Activated naive CD8-positive, alpha-beta T cell (primary cell): ENCODE measurements at regions not wholly inside any gene's neighbourhood (a gene's known extent, or its start where the extent isn't known, plus 50 kb on each side); places are given as distances from the start of the nearest gene placed in this dataset.
"Not testable (repeated sequence)": the region's sequence is repeated elsewhere in the genome, so short reads cannot be mapped to it uniquely, and the experiment has no call there.

Experiments used
- H3K27ac Mint-ChIP-seq: one replicate; pipeline ENCODE4 v1.8.0; 2021; ENCODE audit warnings: mixed read lengths
- H3K27me3 Mint-ChIP-seq: one replicate; pipeline ENCODE4 v1.8.0; 2021; ENCODE audit warnings: mixed read lengths
- H3K36me3 Mint-ChIP-seq: one replicate; pipeline ENCODE4 v1.8.0; 2021; ENCODE audit warnings: mixed read lengths
- H3K4me1 Mint-ChIP-seq: one replicate; pipeline ENCODE4 v1.8.0; 2021; ENCODE audit warnings: low read depth, mixed read lengths
- H3K4me3 Mint-ChIP-seq: one replicate; pipeline ENCODE4 v1.8.0; 2021; ENCODE audit warnings: mild to moderate bottlenecking, mixed read lengths
- H3K9me3 Mint-ChIP-seq: one replicate; pipeline ENCODE4 v1.8.0; 2021; ENCODE audit warnings: low read depth, mixed read lengths

GRCh38 chr18:47677952-47678351 lies 252.5 kb downstream of the SMAD2 start:
- Mint-ChIP-seq H3K4me3 (no peak overlapping the region), H3K9me3 (no peaks in the 10 kb centered on the region), H3K27ac (no peak overlapping the region), H3K36me3 (no peaks in the 10 kb centered on the region), H3K4me1 (no peaks in the 10 kb centered on the region), H3K27me3 (no peaks in the 10 kb centered on the region)

GRCh38 chr18:47669815-47670214 lies 260.6 kb downstream of the SMAD2 start:
- Mint-ChIP-seq H3K27me3 (peaks cover 9% of the 10 kb centered on the region), H3K27ac (no peak overlapping the region), H3K4me3 (no peak overlapping the region), H3K36me3 (no peaks in the 10 kb centered on the region), H3K4me1 (no peaks in the 10 kb centered on the region), H3K9me3 (peaks cover 6% of the 10 kb centered on the region)

GRCh38 chr18:47658498-47658897 lies 272.0 kb downstream of the SMAD2 start:
- H3K27ac Mint-ChIP-seq: no peak overlapping the region
- H3K27me3 Mint-ChIP-seq: peaks cover 5% of the 10 kb centered on the region
- no peaks in the 10 kb centered on the region for H3K36me3 Mint-ChIP-seq
- H3K4me1 Mint-ChIP-seq: no peaks in the 10 kb centered on the region
- H3K9me3 Mint-ChIP-seq: peaks cover 5% of the 10 kb centered on the region
- H3K4me3 Mint-ChIP-seq: no peak overlapping the region

GRCh38 chr18:47654988-47655387 lies 275.5 kb downstream of the SMAD2 start:
- Mint-ChIP-seq H3K9me3 (peaks cover 4% of the 10 kb centered on the region), H3K27ac (no peak overlapping the region), H3K36me3 (no peaks in the 10 kb centered on the region), H3K4me3 (no peak overlapping the region), H3K4me1 (no peaks in the 10 kb centered on the region), H3K27me3 (peaks cover 4% of the 10 kb centered on the region)

- no peak overlapping the region for H3K27ac Mint-ChIP-seq
- H3K4me1 Mint-ChIP-seq: no peaks in the 10 kb centered on the region
- no peak overlapping the region for H3K4me3 Mint-ChIP-seq
- H3K9me3 Mint-ChIP-seq: no peaks in the 10 kb centered on the region
- H3K27me3 Mint-ChIP-seq: peaks cover 1% of the 10 kb centered on the region
- no peaks in the 10 kb centered on the region for H3K36me3 Mint-ChIP-seq
These were observed 285.6 kb downstream of the SMAD2 start for GRCh38 chr18:47644896-47645295.

GRCh38 chr18:47637551-47637950 lies 292.9 kb downstream of the SMAD2 start:
- peaks cover 10% of the 10 kb centered on the region for H3K27me3 Mint-ChIP-seq
- H3K4me1 Mint-ChIP-seq, H3K27ac Mint-ChIP-seq, H3K4me3 Mint-ChIP-seq, H3K9me3 Mint-ChIP-seq, H3K36me3 Mint-ChIP-seq: not testable (repeated sequence)

GRCh38 chr18:47635416-47635815 lies 295.0 kb downstream of the SMAD2 start:
- Mint-ChIP-seq H3K27me3 (peaks cover 12% of the 10 kb centered on the region), H3K9me3 (peaks cover 4% of the 10 kb centered on the region), H3K36me3 (peaks cover 3% of the 10 kb centered on the region), H3K27ac (no peak overlapping the region), H3K4me3 (no peak overlapping the region), H3K4me1 (no peaks in the 10 kb centered on the region)

GRCh38 chr18:47632970-47633635 lies 297.4 kb downstream of the SMAD2 start:
- peaks cover 16% of the 10 kb centered on the region for H3K27me3 Mint-ChIP-seq
- no peaks in the 10 kb centered on the region for H3K4me1 Mint-ChIP-seq

GRCh38 chr18:47628893-47629292 lies 301.6 kb downstream of the SMAD2 start:
- H3K36me3 Mint-ChIP-seq: no peaks in the 10 kb centered on the region
- no peak overlapping the region for H3K27ac Mint-ChIP-seq
- no peak overlapping the region for H3K4me3 Mint-ChIP-seq
- H3K9me3 Mint-ChIP-seq: no peaks in the 10 kb centered on the region
- H3K27me3 Mint-ChIP-seq: peaks cover 7% of the 10 kb centered on the region
- no peaks in the 10 kb centered on the region for H3K4me1 Mint-ChIP-seq

More at GRCh38 chr18:47632970-47633635, 297.4 kb downstream of the SMAD2 start:
- Mint-ChIP-seq H3K4me3 (no peak overlapping the region), H3K9me3 (peaks cover 4% of the 10 kb centered on the region), H3K27ac (no peak overlapping the region), H3K36me3 (peaks cover 3% of the 10 kb centered on the region)

- Mint-ChIP-seq H3K4me1 (no peaks in the 10 kb centered on the region), H3K27me3 (peaks cover 7% of the 10 kb centered on the region), H3K4me3 (no peak overlapping the region), H3K9me3 (no peaks in the 10 kb centered on the region), H3K36me3 (no peaks in the 10 kb centered on the region), H3K27ac (no peak overlapping the region)
These were observed 302.1 kb downstream of the SMAD2 start for GRCh38 chr18:47628240-47628781.

GRCh38 chr18:47627030-47627429 lies 303.4 kb downstream of the SMAD2 start:
- H3K27ac Mint-ChIP-seq: no peak overlapping the region
- H3K27me3 Mint-ChIP-seq: peaks cover 7% of the 10 kb centered on the region
- H3K36me3 Mint-ChIP-seq: no peaks in the 10 kb centered on the region
- no peak overlapping the region for H3K4me3 Mint-ChIP-seq
- H3K9me3 Mint-ChIP-seq: no peaks in the 10 kb centered on the region
- H3K4me1 Mint-ChIP-seq: no peaks in the 10 kb centered on the region

GRCh38 chr18:47619771-47620448 lies 310.5 kb downstream of the SMAD2 start:
- no peak overlapping the region for H3K4me3 Mint-ChIP-seq
- H3K9me3 Mint-ChIP-seq: no peaks in the 10 kb centered on the region
- H3K36me3 Mint-ChIP-seq: no peaks in the 10 kb centered on the region
- peaks cover 5% of the 10 kb centered on the region for H3K27me3 Mint-ChIP-seq
- no peaks in the 10 kb centered on the region for H3K4me1 Mint-ChIP-seq
- no peak overlapping the region for H3K27ac Mint-ChIP-seq

- H3K27ac Mint-ChIP-seq: no peak overlapping the region
- no peak overlapping the region for H3K4me3 Mint-ChIP-seq
- no peaks in the 10 kb centered on the region for H3K9me3 Mint-ChIP-seq
- peaks cover 5% of the 10 kb centered on the region for H3K27me3 Mint-ChIP-seq
- H3K4me1 Mint-ChIP-seq: no peaks in the 10 kb centered on the region
- no peaks in the 10 kb centered on the region for H3K36me3 Mint-ChIP-seq
These were observed 311.7 kb downstream of the SMAD2 start for GRCh38 chr18:47618758-47619157.

- no peak overlapping the region for H3K27ac Mint-ChIP-seq
- no peaks in the 10 kb centered on the region for H3K36me3 Mint-ChIP-seq
- no peaks in the 10 kb centered on the region for H3K4me1 Mint-ChIP-seq
- H3K9me3 Mint-ChIP-seq: peaks cover 8% of the 10 kb centered on the region
- H3K4me3 Mint-ChIP-seq: no peak overlapping the region
- peaks cover 3% of the 10 kb centered on the region for H3K27me3 Mint-ChIP-seq
These were observed 315.4 kb downstream of the SMAD2 start for GRCh38 chr18:47615043-47615442.

GRCh38 chr18:47613929-47614328 lies 316.5 kb downstream of the SMAD2 start:
- Mint-ChIP-seq H3K9me3 (peaks cover 8% of the 10 kb centered on the region), H3K27ac (no peak overlapping the region), H3K27me3 (peaks cover under 1% of the 10 kb centered on the region), H3K36me3 (no peaks in the 10 kb centered on the region), H3K4me3 (no peak overlapping the region), H3K4me1 (no peaks in the 10 kb centered on the region)
